HCT116 (cell line): ENCODE measurements at regions not wholly inside any gene's neighbourhood (a gene's known extent, or its start where the extent isn't known, plus 50 kb on each side); places are given as distances from the start of the nearest gene placed in this dataset.

Source experiments
- ATAC-seq: fragments of 200-7000 bp; cut with Tn5 transposase; 2 replicates; pipeline ENCODE4 v1.9.1; 2020; ENCODE audit warnings: mild to moderate bottlenecking, moderate library complexity
- BruUV-seq: library from RNA; stranded (reverse); fragments of 400-500 nt; replicated peaks from 2 replicates; lab custom pipeline; 2021; lab: Mats Ljungman, UMichigan
- CTCF ChIA-PET: fragments of 300-600 bp; sonication (Branson Sonifier 250); formaldehyde crosslinking; loops from one replicate; lab custom pipeline; 2021; ENCODE audit warnings: antibody characterized with exemption; lab: Charles Lee
- POLR2A ChIA-PET: fragments of 300-600, 350-600 bp; sonication (Branson Sonifier 250); formaldehyde crosslinking; loops from one replicate; lab custom pipeline; 2021; ENCODE audit warnings: antibody characterized with exemption; lab: Charles Lee
- RAD21 ChIA-PET, 2 experiments: fragments of 300-600 bp; sonication (Branson Sonifier 250); formaldehyde crosslinking; loops; one replicate each; lab custom pipeline; 2023; ENCODE audit warnings: low total read pairs in 2 of 2; ENCODE audit not compliant: uncharacterized antibody in 2 of 2, unreplicated experiment in 2 of 2, low non-redundant PET in 1 of 2; lab: Charles Lee
- DNase-seq: peaks from one replicate; pipeline ENCODE4 v3.0.0-alpha.2; 2010; ENCODE audit warnings: low read depth, low spot score
- H2AFZ ChIP-seq: fragments of 200-600 bp; shearing (Covaris generic), sonication (generic); 2 replicates; pipeline ENCODE4 v1.6.1; 2017; ENCODE audit warnings: low read depth, mixed run types, mixed read lengths, antibody characterized with exemption, low read length; ENCODE audit not compliant: poor library complexity, severe bottlenecking
- H3K27ac ChIP-seq: 2 replicates; pipeline ENCODE4 v1.5.1; 2012; ENCODE audit warnings: low read depth, low read length
- H3K27me3 ChIP-seq: fragments of 200-600 bp; sonication (generic); 2 replicates; pipeline ENCODE4 v1.6.1; 2016; ENCODE audit warnings: mixed run types, low read length, mixed read lengths; ENCODE audit not compliant: insufficient read depth
- H3K36me3 ChIP-seq, 2 experiments: fragments of 200-500 bp in 1 of 2; fragments of 200-600 bp in 1 of 2; sonication (Bioruptor generic) in 1 of 2; sonication (generic) in 1 of 2; 2 replicates each; pipeline versions ENCODE4 v1.5.1 to v1.6.1; 2014 to 2016; ENCODE audit warnings: low read length in 2 of 2, inconsistent platforms in 1 of 2, mixed read lengths in 1 of 2, mixed run types in 1 of 2; ENCODE audit not compliant: insufficient read depth in 2 of 2, control insufficient read depth in 1 of 2
- H3K4me1 ChIP-seq, 2 experiments: fragments of 200-600 bp in 1 of 2; sonication (generic) in 1 of 2; 2 replicates each; pipeline versions ENCODE4 v1.5.1 to v1.6.1; 2012 to 2017; ENCODE audit warnings: low read length in 2 of 2, inconsistent platforms in 1 of 2, mild to moderate bottlenecking in 1 of 2, mixed read lengths in 1 of 2, mixed run types in 1 of 2, moderate library complexity in 1 of 2; ENCODE audit not compliant: insufficient read depth in 2 of 2, control insufficient read depth in 1 of 2
- H3K4me2 ChIP-seq: fragments of 200-600 bp; sonication (generic); 2 replicates; pipeline ENCODE4 v1.6.1; 2017; ENCODE audit warnings: mixed run types, low read length, mixed read lengths
- H3K4me3 ChIP-seq, 2 experiments: fragments of 200-600 bp in 1 of 2; sonication (generic) in 1 of 2; replicated peaks in 1 of 2; 2 replicates each; pipeline ENCODE4 v1.5.1; 2011 to 2016; ENCODE audit warnings: low read length in 2 of 2, control low read depth in 1 of 2, low read depth in 1 of 2, mild to moderate bottlenecking in 1 of 2, mixed read lengths in 1 of 2, mixed run types in 1 of 2
- H3K79me2 ChIP-seq: fragments of 200-600 bp; sonication (generic); 2 replicates; pipeline ENCODE4 v1.6.1; 2017; ENCODE audit warnings: mild to moderate bottlenecking, mixed run types, low read length, moderate library complexity, mixed read lengths; ENCODE audit not compliant: insufficient read depth
- H3K9ac ChIP-seq: fragments of 200-600 bp; sonication (generic); 2 replicates; pipeline ENCODE4 v1.6.1; 2016; ENCODE audit warnings: low read length, mixed read lengths
- H3K9me2 ChIP-seq: fragments of 200-600 bp; sonication (generic), shearing (Covaris generic); 2 replicates; pipeline ENCODE4 v1.6.1; 2017; ENCODE audit warnings: mixed run types, mild to moderate bottlenecking, moderate library complexity; ENCODE audit not compliant: insufficient read depth
- H3K9me3 ChIP-seq, 2 experiments: fragments of 200-500 bp in 1 of 2; fragments of 200-600 bp in 1 of 2; sonication (Bioruptor generic) in 1 of 2; sonication (generic) in 1 of 2; 2 replicates each; pipeline ENCODE4 v1.6.1; 2014 to 2017; ENCODE audit warnings: low read length in 2 of 2, mixed read lengths in 2 of 2, inconsistent platforms in 1 of 2, low read depth in 1 of 2, mild to moderate bottlenecking in 1 of 2, mixed run types in 1 of 2, moderate library complexity in 1 of 2; ENCODE audit not compliant: control insufficient read depth in 1 of 2, insufficient read depth in 1 of 2
- H4K20me1 ChIP-seq: fragments of 200-600 bp; sonication (generic), shearing (Covaris generic); 2 replicates; pipeline ENCODE4 v1.6.1; 2017; ENCODE audit warnings: mixed run types, mild to moderate bottlenecking, moderate library complexity; ENCODE audit not compliant: insufficient read depth
- ATF3 ChIP-seq: IDR thresholded peaks from 2 replicates; pipeline ENCODE4 v1.6.1; 2012
- CEBPB ChIP-seq: IDR thresholded peaks from 2 replicates; pipeline ENCODE4 v1.6.1; 2012; ENCODE audit warnings: low read depth
- EGR1 ChIP-seq: IDR thresholded peaks from 2 replicates; pipeline ENCODE4 v1.6.1; 2012; ENCODE audit warnings: low read depth
- ELF1 ChIP-seq: IDR thresholded peaks from 2 replicates; pipeline ENCODE4 v1.6.1; 2012; ENCODE audit warnings: low read depth, borderline replicate concordance
- EZH2phosphoT487 ChIP-seq: fragments of 200-600 bp; IDR thresholded peaks from 2 replicates; pipeline ENCODE4 v1.6.1; 2018; ENCODE audit warnings: antibody characterized with exemption, borderline replicate concordance
- FOSL1 ChIP-seq: IDR thresholded peaks from 2 replicates; pipeline ENCODE4 v1.6.1; 2012; ENCODE audit warnings: low read depth
- MAX ChIP-seq: IDR thresholded peaks from 2 replicates; pipeline ENCODE4 v1.6.1; 2012
- RAD21 ChIP-seq: IDR thresholded peaks from 2 replicates; pipeline ENCODE4 v1.6.1; 2012; ENCODE audit warnings: low read depth, mild to moderate bottlenecking
- SIN3A ChIP-seq: IDR thresholded peaks from 2 replicates; pipeline ENCODE4 v1.6.1; 2012; ENCODE audit warnings: low read depth
- SRF ChIP-seq: IDR thresholded peaks from 2 replicates; pipeline ENCODE4 v1.6.1; 2012; ENCODE audit warnings: low read depth
- YY1 ChIP-seq: IDR thresholded peaks from 2 replicates; pipeline ENCODE4 v1.6.1; 2011; ENCODE audit warnings: low read length, low read depth, moderate library complexity, mild to moderate bottlenecking; ENCODE audit not compliant: insufficient replicate concordance; ENCODE audit errors: extremely low read depth
- intact Hi-C: fragments of 100-400 bp; cut with micrococcal nuclease; formaldehyde crosslinking; loops from 2 replicates; pipeline ENCODE4 v1.10.0; 2022
- TF ChIP-seq, protein P1 (sequence below): IDR thresholded peaks from 2 replicates; pipeline ENCODE4 v1.6.1; 2011; ENCODE audit warnings: mild to moderate bottlenecking, low read length, moderate library complexity; ENCODE audit not compliant: insufficient replicate concordance; ENCODE audit errors: extremely low read depth
- TF ChIP-seq, protein P2 (sequence below), 3 experiments: fragments of 200-600 bp in 1 of 3; sonication (generic) in 1 of 3; IDR thresholded peaks in 2 of 3; conservative IDR thresholded peaks in 1 of 3; 2 replicates each; pipeline ENCODE4 v1.5.1; 2012 to 2017; ENCODE audit warnings: low read depth in 2 of 3, low read length in 2 of 3, antibody characterized with exemption in 1 of 3, borderline replicate concordance in 1 of 3, control low read depth in 1 of 3, mild to moderate bottlenecking in 1 of 3, mixed read lengths in 1 of 3, mixed run types in 1 of 3, moderate library complexity in 1 of 3; ENCODE audit not compliant: insufficient read depth in 1 of 3

DNA sequence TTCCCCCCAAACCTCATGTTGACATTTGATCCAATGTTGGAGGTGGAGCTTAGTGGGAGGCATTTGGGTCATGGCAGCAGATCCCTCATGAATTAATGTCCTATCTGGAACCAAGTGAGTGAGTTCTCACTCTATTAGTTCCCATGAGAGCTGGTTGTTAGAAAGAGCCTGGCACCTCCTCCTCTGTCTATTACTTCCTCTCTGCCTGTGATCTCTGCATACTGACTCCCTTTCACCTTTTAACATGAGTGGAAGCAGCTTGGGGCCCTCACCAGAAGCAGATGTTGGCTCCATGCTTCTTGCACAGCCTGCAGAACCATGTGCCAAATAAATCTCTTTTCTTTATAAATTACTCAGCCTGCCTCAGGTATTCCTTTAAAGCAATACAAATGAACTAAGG, 127.3 kb upstream of the RALGAPA2 start:
- ChIA-PET POLR2A (no interaction called here), RAD21 (no interaction called here), CTCF (interaction anchor here (0.9 kb wide), 1 partner anchor 209 kb away, joined by 3 read pairs; no protein-coding TSS in a partner anchor)
- H3K9me3 ChIP-seq = no peaks in the 10 kb centered on the region
- no peak overlapping the region for H2AFZ ChIP-seq
- H3K4me2 ChIP-seq = no peak overlapping the region
- no peaks in the 10 kb centered on the region for H3K9me2 ChIP-seq
- no peak for ATAC-seq
- TF ChIP-seq CEBPB (no peak), SIN3A (no peak), ATF3 (no peak), ELF1 (no peak), FOSL1 (no peak), SRF (no peak), MAX (no peak), YY1 (no peak), RAD21 (no peak), EGR1 (no peak), EZH2phosphoT487 (no peak)
- TF ChIP-seq, protein P1, sequence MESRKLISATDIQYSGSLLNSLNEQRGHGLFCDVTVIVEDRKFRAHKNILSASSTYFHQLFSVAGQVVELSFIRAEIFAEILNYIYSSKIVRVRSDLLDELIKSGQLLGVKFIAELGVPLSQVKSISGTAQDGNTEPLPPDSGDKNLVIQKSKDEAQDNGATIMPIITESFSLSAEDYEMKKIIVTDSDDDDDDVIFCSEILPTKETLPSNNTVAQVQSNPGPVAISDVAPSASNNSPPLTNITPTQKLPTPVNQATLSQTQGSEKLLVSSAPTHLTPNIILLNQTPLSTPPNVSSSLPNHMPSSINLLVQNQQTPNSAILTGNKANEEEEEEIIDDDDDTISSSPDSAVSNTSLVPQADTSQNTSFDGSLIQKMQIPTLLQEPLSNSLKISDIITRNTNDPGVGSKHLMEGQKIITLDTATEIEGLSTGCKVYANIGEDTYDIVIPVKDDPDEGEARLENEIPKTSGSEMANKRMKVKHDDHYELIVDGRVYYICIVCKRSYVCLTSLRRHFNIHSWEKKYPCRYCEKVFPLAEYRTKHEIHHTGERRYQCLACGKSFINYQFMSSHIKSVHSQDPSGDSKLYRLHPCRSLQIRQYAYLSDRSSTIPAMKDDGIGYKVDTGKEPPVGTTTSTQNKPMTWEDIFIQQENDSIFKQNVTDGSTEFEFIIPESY = no peak
- TF ChIP-seq, protein P2, sequence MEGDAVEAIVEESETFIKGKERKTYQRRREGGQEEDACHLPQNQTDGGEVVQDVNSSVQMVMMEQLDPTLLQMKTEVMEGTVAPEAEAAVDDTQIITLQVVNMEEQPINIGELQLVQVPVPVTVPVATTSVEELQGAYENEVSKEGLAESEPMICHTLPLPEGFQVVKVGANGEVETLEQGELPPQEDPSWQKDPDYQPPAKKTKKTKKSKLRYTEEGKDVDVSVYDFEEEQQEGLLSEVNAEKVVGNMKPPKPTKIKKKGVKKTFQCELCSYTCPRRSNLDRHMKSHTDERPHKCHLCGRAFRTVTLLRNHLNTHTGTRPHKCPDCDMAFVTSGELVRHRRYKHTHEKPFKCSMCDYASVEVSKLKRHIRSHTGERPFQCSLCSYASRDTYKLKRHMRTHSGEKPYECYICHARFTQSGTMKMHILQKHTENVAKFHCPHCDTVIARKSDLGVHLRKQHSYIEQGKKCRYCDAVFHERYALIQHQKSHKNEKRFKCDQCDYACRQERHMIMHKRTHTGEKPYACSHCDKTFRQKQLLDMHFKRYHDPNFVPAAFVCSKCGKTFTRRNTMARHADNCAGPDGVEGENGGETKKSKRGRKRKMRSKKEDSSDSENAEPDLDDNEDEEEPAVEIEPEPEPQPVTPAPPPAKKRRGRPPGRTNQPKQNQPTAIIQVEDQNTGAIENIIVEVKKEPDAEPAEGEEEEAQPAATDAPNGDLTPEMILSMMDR (IDR thresholded peaks at IDR 0.05 in 2 of 3, conservative IDR thresholded peaks at IDR 0.05 in 1 of 3; ENCODE audit: borderline replicate concordance in 1 of 3, insufficient read depth in 1 of 3, low read depth in 2 of 3, low read length in 2 of 3) = no peak
- no TSS peak for BruUV-seq
- no peak overlapping the region for H3K27ac ChIP-seq
- no peak overlapping the region for H3K9ac ChIP-seq
- H3K36me3 ChIP-seq = no peaks in the 10 kb centered on the region
- H3K79me2 ChIP-seq = no peaks in the 10 kb centered on the region
- H4K20me1 ChIP-seq = no peaks in the 10 kb centered on the region
- H3K4me3 ChIP-seq = no peak overlapping the region
- peaks cover 0 to 9% of the 10 kb centered on the region in 2 experiments; a peak in 1 of 4 replicates for H3K4me1 ChIP-seq
- no peaks in the 10 kb centered on the region for H3K27me3 ChIP-seq
- no peak for DNase-seq
- intact Hi-C loops = loop anchor here (5.0 kb wide), 2 partner anchors 653 to 1473 kb away; no protein-coding TSS in a partner anchor
